ENCODE measurements at regions not wholly inside any gene's neighbourhood (a gene's known extent, or its start where the extent isn't known, plus 50 kb on each side); places are given as distances from the start of the nearest gene placed in this dataset.

DNA sequence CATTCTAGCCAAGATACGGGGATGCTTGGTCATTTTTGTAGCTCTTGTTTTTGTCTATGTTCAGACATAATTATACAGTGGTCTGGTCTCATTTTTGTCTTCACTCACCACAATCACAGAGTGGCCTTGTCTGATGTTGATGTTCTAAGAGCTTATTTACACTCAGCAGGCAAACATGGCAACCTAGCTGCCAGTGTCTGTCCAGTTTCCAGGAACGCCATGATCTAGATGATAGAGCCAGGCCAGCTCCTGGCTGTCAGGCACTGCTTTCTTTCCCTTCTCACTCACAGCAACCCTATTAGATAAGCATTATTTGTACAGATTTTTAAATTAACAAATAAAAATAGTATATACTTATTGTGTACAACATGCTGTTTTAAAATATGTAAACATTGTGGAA lies 98.6 kb upstream of the PHF14 start:
- DNase-seq (ENCODE audit: extremely low spot score) = no peak
- CTCF ChIA-PET = interaction anchor here (1.6 kb wide), 1 partner anchor 9 kb away, joined by 4 read pairs; no protein-coding TSS in a partner anchor
- POLR2A ChIA-PET = no interaction called here
- TF ChIP-seq CTCF (IDR thresholded peaks at IDR 0.05; ENCODE audit: control extremely low read depth, extremely low read depth, low read depth, missing control alignments) = no peak

DNA sequence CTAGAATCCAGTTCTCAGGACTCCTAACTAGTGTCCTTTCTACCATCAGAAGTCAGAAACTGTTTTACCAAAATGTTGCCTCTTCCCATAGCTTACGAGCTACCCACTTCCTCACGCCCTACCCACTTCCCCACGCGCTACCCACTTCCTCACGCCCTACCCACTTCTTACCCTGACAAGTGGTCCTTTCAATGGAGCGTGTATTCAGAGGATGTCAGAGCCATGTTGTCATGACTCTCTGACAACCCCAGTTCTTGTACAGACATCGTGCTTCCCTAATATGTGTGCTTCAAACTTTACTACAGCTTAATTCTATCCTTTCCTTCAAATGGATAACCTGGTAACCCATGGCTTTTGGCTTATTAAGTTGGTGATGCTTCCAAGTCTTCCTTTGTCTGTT lies 84.8 kb upstream of the PHF14 start:
- peak; percentile 7 for DNase-seq (ENCODE audit: extremely low spot score)
- no peak for TF ChIP-seq CTCF (IDR thresholded peaks at IDR 0.05; ENCODE audit: control extremely low read depth, extremely low read depth, low read depth, missing control alignments)
- POLR2A ChIA-PET = no interaction called here
- CTCF ChIA-PET = interaction anchor here (0.6 to 2.8 kb wide), 9 partner anchors 8 to 323 kb away, joined by 3 to 12 read pairs (median 5); a partner anchor contains a TSS

- POLR2A ChIA-PET = interaction anchor here (0.6 kb wide), 1 partner anchor 41 kb away, joined by 6 read pairs; no protein-coding TSS in a partner anchor
- CTCF ChIA-PET = interaction anchor here (0.6 to 2.8 kb wide), 9 partner anchors 9 to 323 kb away, joined by 3 to 12 read pairs (median 5); no protein-coding TSS in a partner anchor
- TF ChIP-seq CTCF (IDR thresholded peaks at IDR 0.05; ENCODE audit: control extremely low read depth, extremely low read depth, low read depth, missing control alignments) = peak; percentile 82
- peak; percentile 71 for DNase-seq (ENCODE audit: extremely low spot score)
Observed at GRCh38 chr7:10889266-10889898, 84.3 kb upstream of the PHF14 start.

GRCh38 chr7:10908600-10908999 lies 65.1 kb upstream of the PHF14 start:
- CTCF ChIA-PET = no interaction called here

GRCh38 chr7:10910447-10910846 lies 63.2 kb upstream of the PHF14 start:
- ChIA-PET POLR2A (no interaction called here), CTCF (interaction anchor here (1.2 kb wide), 1 partner anchor 302 kb away, joined by 4 read pairs; no protein-coding TSS in a partner anchor)
- TF ChIP-seq CTCF (IDR thresholded peaks at IDR 0.05; ENCODE audit: control extremely low read depth, extremely low read depth, low read depth, missing control alignments) = no peak
- DNase-seq (ENCODE audit: extremely low spot score) = no peak

More at GRCh38 chr7:10908600-10908999, 65.1 kb upstream of the PHF14 start:
- POLR2A ChIA-PET = no interaction called here
- no peak for DNase-seq (ENCODE audit: extremely low spot score)
- no peak for TF ChIP-seq CTCF (IDR thresholded peaks at IDR 0.05; ENCODE audit: control extremely low read depth, extremely low read depth, low read depth, missing control alignments)

- CTCF ChIA-PET = no interaction called here
- DNase-seq (ENCODE audit: extremely low spot score) = no peak
- TF ChIP-seq CTCF (IDR thresholded peaks at IDR 0.05; ENCODE audit: control extremely low read depth, extremely low read depth, low read depth, missing control alignments) = no peak
- POLR2A ChIA-PET = no interaction called here
Observed at GRCh38 chr7:10912077-10912476, 61.6 kb upstream of the PHF14 start.
